DOHH2 (cell line): ENCODE measurements at regions not wholly inside any gene's neighbourhood (a gene's known extent, or its start where the extent isn't known, plus 50 kb on each side); places are given as distances from the start of the nearest gene placed in this dataset.

ENCODE experiments used
- CTCF ChIP-seq: fragments of 200-600 bp; sonication (generic); IDR thresholded peaks from one replicate; pipeline ENCODE4 v1.5.1; 2014; ENCODE audit warnings: antibody characterized with exemption, mild to moderate bottlenecking, low read depth, low read length; ENCODE audit not compliant: poor library complexity, severe bottlenecking
- EZH2phosphoT487 ChIP-seq: fragments of 200-600 bp; sonication (generic); IDR thresholded peaks from 2 replicates; pipeline ENCODE4 v1.6.1; 2017; ENCODE audit warnings: borderline replicate concordance, mild to moderate bottlenecking, antibody characterized with exemption, low read length, moderate library complexity, mixed read lengths

DNA sequence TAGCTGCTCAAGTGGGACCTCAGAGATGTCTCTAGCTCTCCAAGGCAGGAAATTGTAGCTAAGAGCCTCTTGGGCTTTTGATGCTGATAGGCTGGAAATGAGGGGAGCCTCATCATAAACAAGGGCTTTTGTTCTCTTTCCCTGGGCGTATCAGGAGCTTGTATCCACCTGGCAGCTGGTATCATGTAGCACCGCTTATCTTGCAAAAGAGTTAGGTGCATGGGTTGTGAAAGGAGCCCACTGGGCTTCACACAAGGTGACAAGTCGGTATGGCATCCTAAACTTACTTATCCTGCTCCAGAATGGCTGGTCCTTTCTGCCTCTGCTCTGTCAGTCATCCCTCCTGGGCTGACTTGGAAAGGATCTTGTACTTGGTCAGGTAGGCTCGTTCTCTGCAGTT lies 565.8 kb downstream of the GRXCR1 start:
- no peak for TF ChIP-seq CTCF
- no peak for TF ChIP-seq EZH2phosphoT487
